SHP77 (cell line): ENCODE measurements at regions not wholly inside any gene's neighbourhood (a gene's known extent, or its start where the extent isn't known, plus 50 kb on each side); places are given as distances from the start of the nearest gene placed in this dataset.

Experiments
- DNase-seq, 2 experiments: peaks; one replicate each; lab custom pipeline; 2025; lab: John Stamatoyannopoulos, UW

GRCh38 chr10:128281861-128282260, 155.6 kb upstream of the MKI67 start:
- DNase-seq, result no peak

GRCh38 chr10:128286141-128286761, 160.0 kb upstream of the MKI67 start:
- no peak for DNase-seq

- no peak for DNase-seq
These were observed 160.7 kb upstream of the MKI67 start for GRCh38 chr10:128286762-128287500.

GRCh38 chr10:128287921-128288320, 161.7 kb upstream of the MKI67 start:
- DNase-seq, result no peak

DNA sequence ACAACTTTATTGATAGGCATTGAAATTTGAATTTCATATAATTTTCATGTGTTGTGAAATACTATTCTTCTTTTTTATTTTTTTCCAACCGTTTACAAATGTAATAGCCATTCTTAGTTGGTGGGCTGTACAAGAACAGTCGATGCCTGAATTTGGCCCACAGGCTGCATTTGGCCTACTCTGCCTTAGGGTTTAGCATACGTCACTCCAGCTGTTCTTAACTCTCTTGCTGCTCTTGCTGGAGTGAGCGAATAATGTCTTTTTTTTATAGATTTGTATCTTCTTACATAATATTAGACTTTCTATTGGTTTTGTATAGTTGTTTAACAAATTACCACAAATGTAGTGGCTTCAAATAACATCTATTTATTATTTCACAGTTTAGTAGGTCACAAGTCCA, 163.4 kb upstream of the MKI67 start:
- no peak for DNase-seq

GRCh38 chr10:128295003-128295402, 168.8 kb upstream of the MKI67 start:
- no peak for DNase-seq

- DNase-seq, result no peak
These were observed 170.2 kb upstream of the MKI67 start for GRCh38 chr10:128296253-128297007.

GRCh38 chr10:128297709-128298378, 171.6 kb upstream of the MKI67 start:
- no peak for DNase-seq

GRCh38 chr10:128298587-128298986, 172.4 kb upstream of the MKI67 start:
- DNase-seq, result no peak

- DNase-seq, result no peak
These were observed 174.1 kb upstream of the MKI67 start for GRCh38 chr10:128300290-128300824.

GRCh38 chr10:128301051-128301450, 174.8 kb upstream of the MKI67 start:
- no peak for DNase-seq

GRCh38 chr10:128302808-128303207, 176.6 kb upstream of the MKI67 start:
- no peak for DNase-seq

DNA sequence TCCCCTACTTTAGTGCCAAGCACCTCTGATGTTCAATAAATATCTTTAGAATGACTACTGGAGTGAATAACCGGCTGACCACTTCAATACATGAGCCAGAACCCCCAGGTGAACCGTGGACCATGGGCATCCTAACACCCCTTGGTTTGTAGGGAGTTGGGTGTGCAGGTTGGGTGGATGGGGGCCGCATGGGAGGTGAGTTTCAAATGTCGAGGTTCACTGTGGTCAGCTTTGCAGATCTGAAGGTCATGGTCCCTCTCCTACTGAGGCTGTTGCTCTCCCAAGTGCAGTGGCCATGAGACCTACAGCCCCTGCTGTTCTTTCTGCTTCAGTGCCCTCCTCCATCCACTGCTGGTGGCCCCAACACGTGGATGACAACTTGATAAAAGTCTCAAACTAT, 178.0 kb upstream of the MKI67 start:
- DNase-seq, result no peak

- DNase-seq, result no peak
These were observed 179.6 kb upstream of the MKI67 start for GRCh38 chr10:128305601-128306345.

DNA sequence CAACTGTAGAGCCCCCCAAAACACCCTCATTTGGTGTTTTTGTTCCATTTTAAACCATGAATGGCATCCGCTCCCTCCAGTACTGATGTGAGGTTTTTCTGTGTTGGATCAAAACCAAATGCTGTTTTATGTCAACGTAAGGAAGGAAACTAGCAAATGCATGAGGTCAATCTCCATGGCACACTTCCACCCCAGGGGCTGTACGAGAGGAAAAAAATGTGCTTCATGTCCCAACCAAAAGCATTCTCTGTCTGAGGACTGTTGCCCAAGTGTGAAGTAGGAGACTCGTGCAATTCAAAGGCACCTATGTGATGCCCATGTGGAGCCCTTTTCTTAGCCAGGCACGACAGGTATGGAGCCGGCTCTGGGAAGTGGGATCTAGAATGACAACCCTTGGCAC, 180.3 kb upstream of the MKI67 start:
- no peak for DNase-seq

- DNase-seq, result no peak
These were observed 180.7 kb upstream of the MKI67 start for GRCh38 chr10:128306966-128307365.

GRCh38 chr10:128307820-128308219, 181.6 kb upstream of the MKI67 start:
- DNase-seq, result no peak

DNA sequence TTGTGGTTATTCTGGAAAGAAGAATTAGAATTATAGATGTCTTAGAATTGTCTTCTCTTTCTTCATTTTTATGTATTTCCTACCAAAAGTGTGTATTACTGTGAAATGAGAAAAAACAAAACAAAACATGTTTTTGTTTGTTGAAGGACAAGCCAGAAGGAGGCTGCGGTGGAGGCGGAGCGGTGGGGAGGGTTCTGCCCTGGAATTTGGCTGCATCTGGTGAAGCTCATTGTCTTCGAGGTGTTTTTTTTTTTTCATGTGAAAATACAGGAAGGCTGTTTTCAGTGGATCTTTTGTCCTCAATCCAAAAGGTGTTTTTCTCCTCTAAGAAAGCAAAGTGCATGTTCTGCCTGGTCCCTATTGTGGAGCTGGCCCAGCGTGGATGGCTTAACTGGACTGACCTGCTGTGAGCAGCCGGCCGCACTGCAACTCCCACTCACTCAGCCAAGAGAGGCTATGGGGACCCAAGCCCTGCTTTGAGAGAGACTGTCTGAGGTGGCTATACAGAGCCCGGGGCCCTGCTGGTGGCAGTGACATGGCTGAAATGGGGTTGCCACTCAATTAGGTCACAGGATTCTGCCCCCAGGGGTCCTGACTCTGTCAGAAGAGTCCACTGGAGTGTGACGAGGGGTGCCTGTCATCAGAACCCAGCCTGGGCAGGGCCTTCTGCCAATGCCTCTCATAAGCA, 184.9 kb upstream of the MKI67 start:
- no peak for DNase-seq

GRCh38 chr10:128312250-128312649, 186.0 kb upstream of the MKI67 start:
- no peak for DNase-seq

DNA sequence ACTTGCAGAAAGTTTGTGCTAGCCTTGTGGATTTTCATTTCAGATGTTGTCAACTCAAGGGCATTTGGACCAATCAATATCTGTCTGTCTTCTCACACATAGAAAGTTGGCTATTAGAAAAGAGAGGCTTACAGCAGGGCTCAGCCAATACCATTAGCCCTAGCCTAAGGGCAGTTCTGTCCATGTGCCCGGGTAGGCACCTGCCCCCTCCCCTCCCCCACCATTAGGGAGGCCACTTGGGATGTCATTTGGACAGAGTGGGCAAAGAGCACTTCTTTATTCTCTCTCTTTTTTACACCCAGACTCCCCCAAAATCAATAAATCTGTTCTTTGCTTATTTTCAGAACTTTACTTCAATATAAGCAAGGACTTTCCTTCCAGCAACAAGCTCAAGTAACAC, 188.5 kb upstream of the MKI67 start:
- no peak for DNase-seq

DNA sequence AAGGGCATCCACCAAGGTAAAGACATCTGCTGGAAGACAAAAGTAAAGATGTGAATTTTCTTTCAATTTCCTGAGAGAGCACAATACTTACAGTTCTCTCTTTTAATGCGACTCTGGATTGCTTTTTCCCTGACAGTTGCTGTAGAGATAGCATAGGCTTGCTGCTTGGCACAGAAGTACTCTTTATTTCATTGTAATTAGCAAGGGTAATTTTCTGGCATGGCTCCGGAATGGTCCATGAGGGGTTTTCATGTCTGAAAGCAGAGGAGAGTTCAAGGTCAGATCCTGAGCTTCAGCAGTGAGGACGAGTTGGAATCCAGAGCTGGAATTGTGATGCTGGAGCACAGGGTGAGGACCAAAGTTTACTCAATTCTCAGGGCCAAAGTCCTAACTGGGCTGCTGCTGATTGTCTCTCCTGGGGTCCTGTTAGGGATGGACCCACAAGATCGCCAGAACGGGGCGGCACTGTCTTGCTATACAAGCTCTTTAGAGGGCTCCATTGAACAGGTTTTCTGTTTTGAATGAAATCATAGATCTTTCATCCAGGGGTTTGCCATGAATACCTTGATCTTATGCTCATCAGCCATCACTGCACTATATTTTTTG, 190.0 kb upstream of the MKI67 start:
- DNase-seq, result no peak
